ENCODE measurements at regions not wholly inside any gene's neighbourhood (a gene's known extent, or its start where the extent isn't known, plus 50 kb on each side); places are given as distances from the start of the nearest gene placed in this dataset.
"Not testable (repeated sequence)": the region's sequence is repeated elsewhere in the genome, so short reads cannot be mapped to it uniquely, and the experiment has no call there.

GRCh38 chr12:19666070-19666469 is 226.8 kb downstream of the AEBP2 start:
- no peak for DNase-seq (ENCODE audit: low read depth in 2 of 2)

- no peak for DNase-seq (ENCODE audit: low read depth in 2 of 2)
These were observed 230.5 kb downstream of the AEBP2 start for GRCh38 chr12:19669793-19670192.

- DNase-seq (ENCODE audit: low read depth in 2 of 2), result no peak
These were observed 232.4 kb downstream of the AEBP2 start for GRCh38 chr12:19671695-19672094.

GRCh38 chr12:19674437-19674836 is 235.1 kb downstream of the AEBP2 start:
- no peak for DNase-seq (ENCODE audit: low read depth in 2 of 2)

GRCh38 chr12:19675361-19675760 is 236.1 kb downstream of the AEBP2 start:
- no peak for DNase-seq (ENCODE audit: low read depth in 2 of 2)

- DNase-seq (ENCODE audit: low read depth in 2 of 2), result not testable (repeated sequence)
These were observed 239.2 kb downstream of the AEBP2 start for GRCh38 chr12:19678501-19678900.

GRCh38 chr12:19681007-19681406 is 241.7 kb downstream of the AEBP2 start:
- DNase-seq (ENCODE audit: low read depth in 2 of 2), result no peak

GRCh38 chr12:19683178-19683927 is 244.1 kb downstream of the AEBP2 start:
- no peak for DNase-seq (ENCODE audit: low read depth in 2 of 2)

GRCh38 chr12:19687371-19687770 is 248.1 kb downstream of the AEBP2 start:
- no peak for DNase-seq (ENCODE audit: low read depth in 2 of 2)

- no peak for DNase-seq (ENCODE audit: low read depth in 2 of 2)
These were observed 249.2 kb downstream of the AEBP2 start for GRCh38 chr12:19688532-19688931.

GRCh38 chr12:19689226-19689625 is 249.9 kb downstream of the AEBP2 start:
- DNase-seq (ENCODE audit: low read depth in 2 of 2), result no peak

- no peak for DNase-seq (ENCODE audit: low read depth in 2 of 2)
These were observed 250.6 kb downstream of the AEBP2 start for GRCh38 chr12:19689801-19690472.

GRCh38 chr12:19692091-19692490 is 252.8 kb downstream of the AEBP2 start:
- DNase-seq (ENCODE audit: low read depth in 2 of 2), result no peak

- no peak for DNase-seq (ENCODE audit: low read depth in 2 of 2)
These were observed 253.3 kb downstream of the AEBP2 start for GRCh38 chr12:19692566-19692965.

- no peak for DNase-seq (ENCODE audit: low read depth in 2 of 2)
These were observed 255.3 kb downstream of the AEBP2 start for GRCh38 chr12:19694627-19695026.

GRCh38 chr12:19695244-19696098 is 256.2 kb downstream of the AEBP2 start:
- DNase-seq (ENCODE audit: low read depth in 2 of 2), result no peak

GRCh38 chr12:19700969-19701368 is 261.7 kb downstream of the AEBP2 start:
- no peak for DNase-seq (ENCODE audit: low read depth in 2 of 2)

- no peak for DNase-seq (ENCODE audit: low read depth in 2 of 2)
These were observed 265.7 kb downstream of the AEBP2 start for GRCh38 chr12:19704966-19705365.

- DNase-seq (ENCODE audit: low read depth in 2 of 2), result no peak
These were observed 267.6 kb downstream of the AEBP2 start for GRCh38 chr12:19706936-19707335.

GRCh38 chr12:19707948-19708409 is 268.7 kb downstream of the AEBP2 start:
- no peak for DNase-seq (ENCODE audit: low read depth in 2 of 2)

GRCh38 chr12:19709889-19710288 is 270.6 kb downstream of the AEBP2 start:
- DNase-seq (ENCODE audit: low read depth in 2 of 2), result no peak
